PC-3 (cell line): ENCODE measurements at regions not wholly inside any gene's neighbourhood (a gene's known extent, or its start where the extent isn't known, plus 50 kb on each side); places are given as distances from the start of the nearest gene placed in this dataset.

Experiments
- CTCF ChIP-seq: fragments of 300-600 bp; sonication (generic); conservative IDR thresholded peaks from 2 replicates; pipeline ENCODE4 v1.5.1; 2017; ENCODE audit warnings: antibody characterized with exemption, low read depth, mild to moderate bottlenecking, low read length
- EZH2phosphoT487 ChIP-seq: fragments of 300-600 bp; sonication (generic); IDR thresholded peaks from 2 replicates; pipeline ENCODE4 v1.6.1; 2018; ENCODE audit warnings: mild to moderate bottlenecking, antibody characterized with exemption, low read length, borderline replicate concordance

GRCh38 chr7:95649546-95649945 lies 53.2 kb upstream of the PDK4 start:
- TF ChIP-seq EZH2phosphoT487 (no peak), CTCF (no peak)
